Kidney (tissue), 13 donors: ENCODE measurements at regions not wholly inside any gene's neighbourhood (a gene's known extent, or its start where the extent isn't known, plus 50 kb on each side); places are given as distances from the start of the nearest gene placed in this dataset.
A peak's percentile ranks its signal among the peaks of the same experiment; 100 is the strongest.

Source experiments
- DNase-seq, 5 donors: peaks; one replicate each; pipeline ENCODE4 v3.0.0-alpha.2; 2013 to 2020
- FAIRE-seq: peaks from 2 replicates; lab custom pipeline; 2012; peaks lifted over from hg19 to GRCh38; lab: Jason Lieb, UNC
- H3K27ac ChIP-seq, 2 donors: one replicate each; pipeline ENCODE4 v1.7.0; 2013; ENCODE audit warnings: low read depth in 2 of 2, low read length in 2 of 2, inconsistent platforms in 1 of 2
- H3K27me3 ChIP-seq: one replicate; pipeline ENCODE4 v1.7.1; 2013; ENCODE audit warnings: low read length, inconsistent platforms; ENCODE audit not compliant: control insufficient read depth, insufficient read depth
- H3K36me3 ChIP-seq, 3 donors: one replicate each; pipeline versions ENCODE4 v1.7.0 to v1.7.1; 2013; ENCODE audit warnings: low read length in 3 of 3, control low read depth in 1 of 3, inconsistent platforms in 1 of 3; ENCODE audit not compliant: insufficient read depth in 3 of 3, control insufficient read depth in 2 of 3
- H3K4me1 ChIP-seq, 3 donors: one replicate each; pipeline versions ENCODE4 v1.7.0 to v1.7.1; 2013; ENCODE audit warnings: low read length in 3 of 3, inconsistent platforms in 1 of 3, low read depth in 1 of 3; ENCODE audit not compliant: control insufficient read depth in 2 of 3, insufficient read depth in 2 of 3
- H3K4me3 ChIP-seq, 3 donors: one replicate each; pipeline versions ENCODE4 v1.7.0 to v1.8.1; 2013; ENCODE audit warnings: low read length in 3 of 3, control low read depth in 1 of 3, inconsistent platforms in 1 of 3
- H3K9ac ChIP-seq, 3 donors: one replicate each; pipeline versions ENCODE4 v1.7.0 to v1.7.1; 2013; ENCODE audit warnings: low read length in 3 of 3, control low read depth in 1 of 3, inconsistent platforms in 1 of 3
- H3K9me3 ChIP-seq, 3 donors: one replicate each; pipeline versions ENCODE4 v1.7.0 to v1.7.1; 2013; ENCODE audit warnings: low read length in 3 of 3, control low read depth in 1 of 3, inconsistent platforms in 1 of 3; ENCODE audit not compliant: control insufficient read depth in 2 of 3, insufficient read depth in 1 of 3
- intact Hi-C: fragments of 100-400 bp; cut with DNase I; formaldehyde crosslinking; loops from one replicate; pipeline ENCODE4 v1.11.1; 2022
- TF ChIP-seq, protein P1 (sequence below): IDR thresholded peaks from 3 replicates; pipeline ENCODE4 v1.5.1; 2012; ENCODE audit warnings: mild to moderate bottlenecking, moderate library complexity, borderline replicate concordance; ENCODE audit not compliant: insufficient read depth; ENCODE audit errors: extremely low read depth
- donor health status: control.
- donor health status: control.
- donor health status: control.
- donor health status: control.
- donor health status: control.
- donor health status: DM: yes; HTN: yes; CAD: no.
- donor health status: Normal renal cell carcinoma (clear cell type).

DNA sequence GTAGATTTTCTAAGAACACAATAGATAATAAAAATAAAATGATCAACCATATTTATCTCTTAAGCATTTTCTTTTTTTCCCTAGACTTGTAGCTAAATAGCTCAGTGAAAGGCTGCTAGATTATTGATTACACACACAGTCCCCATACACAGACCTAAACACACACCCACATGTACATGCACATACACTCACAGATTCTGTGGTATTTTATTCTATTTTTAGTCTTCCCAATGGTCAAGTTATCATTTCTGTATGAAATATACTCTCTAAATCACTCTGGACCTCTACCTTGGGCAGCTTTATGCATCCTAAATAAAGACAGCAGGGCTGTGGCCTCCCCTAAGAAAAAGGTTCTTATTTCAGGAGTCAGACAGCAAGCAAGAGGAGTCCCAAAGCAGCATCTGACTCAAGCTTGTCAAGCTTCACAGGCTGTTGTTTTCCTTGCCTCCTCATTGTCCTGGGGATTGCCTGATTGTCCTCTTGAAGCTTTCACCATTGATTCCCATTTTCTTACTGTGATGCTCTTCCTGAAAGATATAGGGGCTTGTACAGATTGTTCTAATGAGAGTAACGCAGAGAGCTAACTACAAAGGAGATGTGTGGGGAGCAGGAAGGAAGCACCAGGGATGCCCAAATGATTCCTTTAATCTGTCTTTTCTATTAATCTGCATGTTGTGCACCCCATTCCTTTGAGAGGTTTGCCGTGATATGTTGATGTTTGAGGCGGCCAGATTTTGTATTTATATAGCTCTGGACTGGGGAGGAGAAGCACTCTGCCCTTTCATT is 986.5 kb downstream of the PCDH17 start:
- DNase-seq: no peak
- Histone ChIP-seq H3K27me3 (no peaks in the 10 kb centered on the region), H3K36me3 (no peaks in the 10 kb centered on the region), H3K4me3 (no peak overlapping the region), H3K27ac (no peak overlapping the region), H3K9ac (no peak overlapping the region), H3K4me1 (no peaks in the 10 kb centered on the region), H3K9me3 (no peaks in the 10 kb centered on the region)
- intact Hi-C loops: no loop called here
- FAIRE-seq: no peak
- TF ChIP-seq, protein P1, sequence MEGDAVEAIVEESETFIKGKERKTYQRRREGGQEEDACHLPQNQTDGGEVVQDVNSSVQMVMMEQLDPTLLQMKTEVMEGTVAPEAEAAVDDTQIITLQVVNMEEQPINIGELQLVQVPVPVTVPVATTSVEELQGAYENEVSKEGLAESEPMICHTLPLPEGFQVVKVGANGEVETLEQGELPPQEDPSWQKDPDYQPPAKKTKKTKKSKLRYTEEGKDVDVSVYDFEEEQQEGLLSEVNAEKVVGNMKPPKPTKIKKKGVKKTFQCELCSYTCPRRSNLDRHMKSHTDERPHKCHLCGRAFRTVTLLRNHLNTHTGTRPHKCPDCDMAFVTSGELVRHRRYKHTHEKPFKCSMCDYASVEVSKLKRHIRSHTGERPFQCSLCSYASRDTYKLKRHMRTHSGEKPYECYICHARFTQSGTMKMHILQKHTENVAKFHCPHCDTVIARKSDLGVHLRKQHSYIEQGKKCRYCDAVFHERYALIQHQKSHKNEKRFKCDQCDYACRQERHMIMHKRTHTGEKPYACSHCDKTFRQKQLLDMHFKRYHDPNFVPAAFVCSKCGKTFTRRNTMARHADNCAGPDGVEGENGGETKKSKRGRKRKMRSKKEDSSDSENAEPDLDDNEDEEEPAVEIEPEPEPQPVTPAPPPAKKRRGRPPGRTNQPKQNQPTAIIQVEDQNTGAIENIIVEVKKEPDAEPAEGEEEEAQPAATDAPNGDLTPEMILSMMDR: no peak

DNA sequence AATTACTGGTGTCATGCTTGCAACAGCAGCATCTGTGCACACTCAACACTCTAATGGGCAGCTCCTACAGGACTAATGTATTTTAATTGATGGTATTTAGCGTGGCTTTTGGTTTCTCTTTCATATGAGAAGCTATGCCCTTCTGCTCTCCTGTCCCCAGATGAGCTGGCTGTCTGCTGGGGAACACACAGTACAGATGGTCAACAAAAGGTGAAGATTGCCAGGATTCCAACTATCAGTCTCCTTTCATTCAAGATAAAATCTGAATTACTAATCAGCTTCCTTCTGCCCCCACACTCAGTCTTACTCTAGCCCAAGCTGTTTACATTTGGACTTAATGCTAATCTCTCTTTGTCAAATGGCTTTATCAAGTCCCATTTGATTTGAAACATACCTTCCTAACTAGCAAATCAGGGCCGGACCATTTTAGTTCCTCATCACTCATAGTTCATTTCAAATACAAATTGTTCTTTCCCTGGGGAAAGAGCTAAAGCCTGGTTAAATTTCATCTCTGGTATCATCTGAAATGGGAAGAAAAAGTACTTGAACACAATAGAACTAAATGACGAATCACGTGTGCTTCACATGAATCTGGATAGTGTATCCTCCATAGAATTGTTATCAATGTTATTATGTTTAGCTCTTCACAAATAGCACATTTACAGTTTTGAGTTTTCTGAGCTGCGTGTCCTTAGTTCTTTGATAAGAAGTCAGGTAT is 988.0 kb downstream of the PCDH17 start:
- TF ChIP-seq, protein P1: no peak
- H3K4me3 ChIP-seq: no peak overlapping the region
- DNase-seq: peak in 1 of 5 donors; percentile 8
- no peaks in the 10 kb centered on the region for H3K27me3 ChIP-seq
- intact Hi-C loops: no loop called here
- no peak overlapping the region for H3K9ac ChIP-seq
- H3K27ac ChIP-seq: no peak overlapping the region
- no peaks in the 10 kb centered on the region for H3K36me3 ChIP-seq
- no peak for FAIRE-seq
- H3K4me1 ChIP-seq: no peaks in the 10 kb centered on the region
- H3K9me3 ChIP-seq: no peaks in the 10 kb centered on the region

DNA sequence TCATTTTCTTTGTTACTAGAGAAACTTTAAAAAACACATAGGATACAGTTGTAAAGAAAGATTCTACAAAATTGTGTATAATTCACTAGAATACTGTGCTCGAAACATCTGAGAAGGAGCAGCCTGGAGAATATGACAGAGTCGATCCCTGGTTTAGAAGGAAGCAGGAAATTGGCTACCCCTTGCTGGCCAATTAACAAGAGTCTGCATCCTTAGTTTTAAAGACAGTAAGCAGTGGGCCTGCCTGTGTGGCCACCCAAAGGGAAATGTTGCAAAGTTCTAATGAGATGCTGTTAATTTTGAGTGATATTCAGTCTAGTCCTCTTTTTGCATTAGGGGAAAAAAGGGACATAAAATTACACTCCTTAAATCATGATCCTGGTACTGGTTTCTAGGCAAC is 988.6 kb downstream of the PCDH17 start:
- no peaks in the 10 kb centered on the region for H3K36me3 ChIP-seq
- TF ChIP-seq, protein P1: no peak
- H3K27ac ChIP-seq: no peak overlapping the region
- H3K4me3 ChIP-seq: no peak overlapping the region
- H3K9me3 ChIP-seq: no peaks in the 10 kb centered on the region
- FAIRE-seq (no peak), DNase-seq (no peak)
- H3K27me3 ChIP-seq: no peaks in the 10 kb centered on the region
- intact Hi-C loops: no loop called here
- H3K9ac ChIP-seq: no peak overlapping the region
- H3K4me1 ChIP-seq: no peaks in the 10 kb centered on the region
